HFF-Myc (cell line): ENCODE measurements at regions not wholly inside any gene's neighbourhood (a gene's known extent, or its start where the extent isn't known, plus 50 kb on each side); places are given as distances from the start of the nearest gene placed in this dataset.
"Not testable (repeated sequence)": the region's sequence is repeated elsewhere in the genome, so short reads cannot be mapped to it uniquely, and the experiment has no call there.

Experiments used
- DNase-seq: peaks from one replicate; pipeline ENCODE4 v3.0.0-alpha.2; 2011; ENCODE audit warnings: low read depth; ENCODE audit errors: extremely low read depth
- H3K4me3 ChIP-seq: replicated peaks from 2 replicates; pipeline ENCODE4 v1.5.1; 2011; ENCODE audit warnings: low read depth, mild to moderate bottlenecking, control low read depth, low read length
- TF ChIP-seq, protein P1 (sequence below): IDR thresholded peaks from 2 replicates; pipeline ENCODE4 v1.5.1; 2012; ENCODE audit warnings: mild to moderate bottlenecking, low read depth, low read length, control low read depth; ENCODE audit errors: missing control alignments

- TF ChIP-seq, protein P1, sequence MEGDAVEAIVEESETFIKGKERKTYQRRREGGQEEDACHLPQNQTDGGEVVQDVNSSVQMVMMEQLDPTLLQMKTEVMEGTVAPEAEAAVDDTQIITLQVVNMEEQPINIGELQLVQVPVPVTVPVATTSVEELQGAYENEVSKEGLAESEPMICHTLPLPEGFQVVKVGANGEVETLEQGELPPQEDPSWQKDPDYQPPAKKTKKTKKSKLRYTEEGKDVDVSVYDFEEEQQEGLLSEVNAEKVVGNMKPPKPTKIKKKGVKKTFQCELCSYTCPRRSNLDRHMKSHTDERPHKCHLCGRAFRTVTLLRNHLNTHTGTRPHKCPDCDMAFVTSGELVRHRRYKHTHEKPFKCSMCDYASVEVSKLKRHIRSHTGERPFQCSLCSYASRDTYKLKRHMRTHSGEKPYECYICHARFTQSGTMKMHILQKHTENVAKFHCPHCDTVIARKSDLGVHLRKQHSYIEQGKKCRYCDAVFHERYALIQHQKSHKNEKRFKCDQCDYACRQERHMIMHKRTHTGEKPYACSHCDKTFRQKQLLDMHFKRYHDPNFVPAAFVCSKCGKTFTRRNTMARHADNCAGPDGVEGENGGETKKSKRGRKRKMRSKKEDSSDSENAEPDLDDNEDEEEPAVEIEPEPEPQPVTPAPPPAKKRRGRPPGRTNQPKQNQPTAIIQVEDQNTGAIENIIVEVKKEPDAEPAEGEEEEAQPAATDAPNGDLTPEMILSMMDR = no peak
- no peak overlapping the region for H3K4me3 ChIP-seq
- DNase-seq = no peak
Observed at GRCh38 chr4:67320645-67321044, 224.7 kb downstream of the CENPC start.

DNA sequence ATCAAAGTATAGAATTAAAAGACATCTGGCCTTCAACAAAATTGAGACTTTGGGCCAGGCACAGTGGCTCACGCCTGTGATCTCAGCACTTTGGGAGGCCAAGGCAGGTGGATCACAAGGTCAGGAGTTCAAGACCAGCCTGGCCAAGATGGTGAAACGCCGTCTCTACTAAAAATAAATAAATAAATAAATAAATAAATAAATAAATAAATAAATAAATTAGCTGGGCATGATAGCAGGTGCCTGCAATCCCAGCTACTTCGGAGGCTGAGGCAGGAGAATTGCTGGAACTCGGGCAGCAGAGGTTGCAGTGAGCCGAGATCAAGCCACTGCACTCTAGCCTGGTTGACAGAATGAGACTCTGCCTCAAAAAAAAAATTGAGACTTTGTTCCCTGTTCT is 225.7 kb downstream of the CENPC start:
- H3K4me3 ChIP-seq, DNase-seq: not testable (repeated sequence)

DNA sequence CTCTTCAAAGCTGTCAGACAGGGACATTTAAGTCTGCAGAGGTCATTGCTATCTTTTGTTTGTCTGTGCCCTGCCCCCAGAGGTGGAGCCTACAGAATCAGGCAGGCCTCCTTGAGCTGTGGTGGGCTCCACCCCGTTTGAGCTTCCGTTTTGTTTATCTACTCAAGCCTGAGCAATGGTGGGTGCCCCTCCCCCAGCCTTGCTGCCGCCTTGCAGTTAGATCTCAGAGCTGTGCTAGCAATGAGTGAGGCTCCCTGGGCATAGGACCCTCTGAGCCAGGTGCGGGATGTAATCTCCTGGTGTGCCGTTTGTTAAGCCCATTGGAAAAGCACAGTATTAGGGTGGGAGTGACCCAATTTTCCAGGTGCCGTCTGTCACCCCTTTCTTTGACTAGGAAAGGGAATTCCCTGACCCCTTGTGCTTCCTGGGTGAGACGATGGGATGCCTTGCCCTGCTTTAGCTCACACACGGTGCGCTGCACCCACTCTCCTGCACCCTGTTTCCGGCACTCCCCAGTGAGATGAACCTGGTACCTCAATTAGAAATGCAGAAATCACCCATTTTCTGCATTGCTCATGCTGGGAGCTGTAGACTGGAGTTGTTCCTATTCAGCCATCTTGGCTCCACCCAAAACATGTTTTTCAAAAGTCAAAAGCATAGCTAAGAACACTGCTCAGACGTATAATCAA is 244.7 kb downstream of the CENPC start:
- DNase-seq, H3K4me3 ChIP-seq: not testable (repeated sequence)

DNA sequence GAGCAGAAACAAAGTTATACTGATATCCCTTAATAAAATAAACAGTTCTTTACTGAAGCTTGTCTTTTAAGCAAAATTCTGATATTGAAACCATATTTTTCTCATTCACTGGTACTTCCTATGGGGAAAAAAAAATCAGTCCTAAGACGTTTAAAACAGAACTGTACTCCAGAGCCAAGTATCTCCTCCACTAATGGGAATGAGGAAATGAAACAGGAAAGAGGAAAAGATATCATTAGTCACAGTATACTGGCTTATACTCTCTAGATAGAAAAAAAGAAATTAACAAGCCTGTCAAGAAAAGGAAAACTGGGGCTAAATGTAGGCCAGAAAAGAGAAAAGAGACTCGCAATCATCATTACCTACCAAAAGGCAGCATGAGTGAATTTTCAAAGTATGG is 252.7 kb downstream of the CENPC start:
- no peak for DNase-seq
- TF ChIP-seq, protein P1 = no peak
- H3K4me3 ChIP-seq = no peak overlapping the region

- H3K4me3 ChIP-seq = no peak overlapping the region
- TF ChIP-seq, protein P1 = no peak
- DNase-seq = no peak
Observed at GRCh38 chr4:67292045-67292444, 253.3 kb downstream of the CENPC start.

- H3K4me3 ChIP-seq = no peak overlapping the region
- TF ChIP-seq, protein P1 = no peak
- DNase-seq = no peak
Observed at GRCh38 chr4:67291644-67292043, 253.7 kb downstream of the CENPC start.

- TF ChIP-seq, protein P1 = no peak
- H3K4me3 ChIP-seq = no peak overlapping the region
- no peak for DNase-seq
Observed at GRCh38 chr4:67288964-67289363, 256.3 kb downstream of the CENPC start.

DNA sequence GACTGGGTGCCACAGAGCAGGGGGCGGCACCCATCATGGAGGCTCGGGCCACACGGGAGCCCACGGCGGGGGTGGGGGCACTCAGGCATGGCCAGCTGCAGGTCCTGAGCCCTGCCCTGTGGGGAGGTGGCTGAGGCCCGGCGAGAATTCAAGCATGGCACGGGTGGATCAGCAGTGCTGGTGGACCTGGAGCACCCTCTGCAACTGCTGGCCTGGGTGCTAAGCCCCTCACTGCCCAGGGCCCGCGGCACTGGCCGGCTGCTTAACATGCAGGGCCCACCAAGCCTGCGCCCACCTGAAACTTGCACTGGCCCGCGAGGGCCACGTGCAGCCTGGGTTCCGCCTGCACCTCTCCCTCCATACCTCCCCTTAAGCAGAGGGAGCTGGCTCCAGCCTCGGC is 258.6 kb downstream of the CENPC start:
- no peak overlapping the region for H3K4me3 ChIP-seq
- DNase-seq = no peak
- TF ChIP-seq, protein P1 = no peak
